ENCODE measurements at regions not wholly inside any gene's neighbourhood (a gene's known extent, or its start where the extent isn't known, plus 50 kb on each side); places are given as distances from the start of the nearest gene placed in this dataset.

- TF ChIP-seq CTCF (conservative IDR thresholded peaks at IDR 0.05 in 1 of 2, IDR thresholded peaks at IDR 0.05 in 1 of 2; ENCODE audit: low read depth in 1 of 2, low read length in 2 of 2): no peak
- no peak for TF ChIP-seq EZH2 (IDR thresholded peaks at IDR 0.05; ENCODE audit: low read length, missing control alignments)
Observed at GRCh38 chr1:20409012-20409411, 77.0 kb downstream of the CAMK2N1 start.

Data from fibroblast of lung (primary cell).